ENCODE measurements at regions not wholly inside any gene's neighbourhood (a gene's known extent, or its start where the extent isn't known, plus 50 kb on each side); places are given as distances from the start of the nearest gene placed in this dataset.

GRCh38 chr3:94887065-94887464 lies 824.2 kb downstream of the NSUN3 start:
- TF ChIP-seq CTCF (IDR thresholded peaks at IDR 0.05; ENCODE audit: control extremely low read depth, extremely low read depth), result no peak
- no peak for ATAC-seq (ENCODE audit: insufficient read depth, low FRiP score)
- no peaks in the 10 kb centered on the region for H3K27me3 ChIP-seq (ENCODE audit: control insufficient read depth in 3 of 3, insufficient read depth in 3 of 3, low read length in 2 of 3)
- no peak overlapping the region for H3K4me3 ChIP-seq
- 58 to 62% methylated on average over 3 of the region's 3 CpGs for WGBS, 2 donors
- H3K36me3 ChIP-seq (ENCODE audit: control insufficient read depth in 4 of 4, insufficient read depth in 4 of 4, low read length in 4 of 4), result no peaks in the 10 kb centered on the region
- no peak for DNase-seq
- no peaks in the 10 kb centered on the region for H3K4me1 ChIP-seq (ENCODE audit: control insufficient read depth in 5 of 5, insufficient read depth in 5 of 5, low read length in 5 of 5)
- no peak overlapping the region for H3K27ac ChIP-seq (ENCODE audit: low read depth in 1 of 2, low read length in 1 of 2)
- no peak overlapping the region for H3K9ac ChIP-seq (ENCODE audit: insufficient read depth in 1 of 2, low read length in 2 of 2)
- H3K9me3 ChIP-seq (ENCODE audit: control insufficient read depth in 4 of 4, insufficient read depth in 3 of 4, low read length in 3 of 4), result no peaks in the 10 kb centered on the region

GRCh38 chr3:94896994-94897393 lies 834.1 kb downstream of the NSUN3 start:
- Histone ChIP-seq H3K27me3 (ENCODE audit: control insufficient read depth in 3 of 3, insufficient read depth in 3 of 3, low read length in 2 of 3) (no peaks in the 10 kb centered on the region), H3K27ac (ENCODE audit: low read depth in 1 of 2, low read length in 1 of 2) (no peak overlapping the region), H3K4me3 (no peak overlapping the region), H3K4me1 (ENCODE audit: control insufficient read depth in 5 of 5, insufficient read depth in 5 of 5, low read length in 5 of 5) (no peaks in the 10 kb centered on the region), H3K36me3 (ENCODE audit: control insufficient read depth in 4 of 4, insufficient read depth in 4 of 4, low read length in 4 of 4) (no peaks in the 10 kb centered on the region), H3K9me3 (ENCODE audit: control insufficient read depth in 4 of 4, insufficient read depth in 3 of 4, low read length in 3 of 4) (no peaks in the 10 kb centered on the region), H3K9ac (ENCODE audit: insufficient read depth in 1 of 2, low read length in 2 of 2) (no peak overlapping the region)
- no peak for TF ChIP-seq CTCF (IDR thresholded peaks at IDR 0.05; ENCODE audit: control extremely low read depth, extremely low read depth)
- ATAC-seq (ENCODE audit: insufficient read depth, low FRiP score) (no peak), DNase-seq (no peak)

GRCh38 chr3:94904156-94904674 lies 841.4 kb downstream of the NSUN3 start:
- H3K9ac ChIP-seq (ENCODE audit: insufficient read depth in 1 of 2, low read length in 2 of 2), result no peak overlapping the region
- H3K27ac ChIP-seq (ENCODE audit: low read depth in 1 of 2, low read length in 1 of 2), result peak overlapping the region in 1 of 2 donors; percentile 16
- no peaks in the 10 kb centered on the region for H3K9me3 ChIP-seq (ENCODE audit: control insufficient read depth in 4 of 4, insufficient read depth in 3 of 4, low read length in 3 of 4)
- no peak overlapping the region for H3K4me3 ChIP-seq
- DNase-seq (no peak), ATAC-seq (ENCODE audit: insufficient read depth, low FRiP score) (no peak)
- H3K36me3 ChIP-seq (ENCODE audit: control insufficient read depth in 4 of 4, insufficient read depth in 4 of 4, low read length in 4 of 4), result no peaks in the 10 kb centered on the region
- H3K4me1 ChIP-seq (ENCODE audit: control insufficient read depth in 5 of 5, insufficient read depth in 5 of 5, low read length in 5 of 5), result no peaks in the 10 kb centered on the region
- H3K27me3 ChIP-seq (ENCODE audit: control insufficient read depth in 3 of 3, insufficient read depth in 3 of 3, low read length in 2 of 3), result peaks cover 0 to 6% (median 0%) of the 10 kb centered on the region in 3 donors
- no peak for TF ChIP-seq CTCF (IDR thresholded peaks at IDR 0.05; ENCODE audit: control extremely low read depth, extremely low read depth)
- 75 to 87% methylated on average over 2 of the region's 2 CpGs for WGBS, 2 donors

- 78 to 89% methylated on average over 2 of the region's 2 CpGs for WGBS, 2 donors
Measured at GRCh38 chr3:94909726-94910125, 846.9 kb downstream of the NSUN3 start.

More at GRCh38 chr3:94909726-94910125, 846.9 kb downstream of the NSUN3 start:
- no peaks in the 10 kb centered on the region for H3K9me3 ChIP-seq (ENCODE audit: control insufficient read depth in 4 of 4, insufficient read depth in 3 of 4, low read length in 3 of 4)
- no peak for TF ChIP-seq CTCF (IDR thresholded peaks at IDR 0.05; ENCODE audit: control extremely low read depth, extremely low read depth)
- H3K4me3 ChIP-seq, result no peak overlapping the region
- ATAC-seq (ENCODE audit: insufficient read depth, low FRiP score) (no peak), DNase-seq (no peak)
- H3K9ac ChIP-seq (ENCODE audit: insufficient read depth in 1 of 2, low read length in 2 of 2), result no peak overlapping the region
- H3K27ac ChIP-seq (ENCODE audit: low read depth in 1 of 2, low read length in 1 of 2), result no peak overlapping the region
- H3K4me1 ChIP-seq (ENCODE audit: control insufficient read depth in 5 of 5, insufficient read depth in 5 of 5, low read length in 5 of 5), result no peaks in the 10 kb centered on the region
- peaks cover 0 to 6% (median 0%) of the 10 kb centered on the region in 3 donors for H3K27me3 ChIP-seq (ENCODE audit: control insufficient read depth in 3 of 3, insufficient read depth in 3 of 3, low read length in 2 of 3)
- H3K36me3 ChIP-seq (ENCODE audit: control insufficient read depth in 4 of 4, insufficient read depth in 4 of 4, low read length in 4 of 4), result no peaks in the 10 kb centered on the region
